ENCODE measurements at regions not wholly inside any gene's neighbourhood (a gene's known extent, or its start where the extent isn't known, plus 50 kb on each side); places are given as distances from the start of the nearest gene placed in this dataset.

- Histone ChIP-seq H3K4me3 (ENCODE audit: extremely low read depth in 1 of 4, insufficient read depth in 2 of 4, low read depth in 3 of 4, low read length in 4 of 4) (no peak overlapping the region), H3K9ac (replicated peaks in 1 of 4; ENCODE audit: extremely low read depth in 1 of 4, low read depth in 3 of 4, low read length in 3 of 4) (no peak overlapping the region), H3K4me1 (replicated peaks in 1 of 4; ENCODE audit: control insufficient read depth in 3 of 4, insufficient read depth in 4 of 4, low read length in 3 of 4) (peaks cover 0 to 8% (median 7%) of the 10 kb centered on the region in 4 experiments; a peak in 5 of 7 replicates), H2AFZ (ENCODE audit: low read length) (no peak overlapping the region), H3K79me1 (ENCODE audit: low read depth, low read length) (no peaks in the 10 kb centered on the region), H3K18ac (ENCODE audit: extremely low read depth, low read length) (no peak overlapping the region), H2BK5ac (ENCODE audit: low read depth, low read length) (no peak overlapping the region), H4K5ac (ENCODE audit: insufficient read length, low read depth, low read length) (no peak overlapping the region), H3K23me2 (ENCODE audit: low read depth, low read length) (no peaks in the 10 kb centered on the region), H2BK120ac (replicated peaks; ENCODE audit: low read depth, low read length) (no peak overlapping the region), H3K79me2 (ENCODE audit: control insufficient read depth in 1 of 2, insufficient read depth in 2 of 2, low read length in 2 of 2) (no peaks in the 10 kb centered on the region), H3K27ac (ENCODE audit: low read depth, low read length) (no peak overlapping the region), H4K91ac (replicated peaks; ENCODE audit: insufficient read length, low read length) (no peak overlapping the region), H3K14ac (ENCODE audit: insufficient read length) (no peak overlapping the region), H2AK5ac (ENCODE audit: low read depth, low read length) (no peak overlapping the region), H3K4me2 (ENCODE audit: insufficient read depth in 1 of 2, low read depth in 2 of 2, low read length in 2 of 2) (no peak overlapping the region), H3K27me3 (replicated peaks in 1 of 4; ENCODE audit: control insufficient read depth in 3 of 4, extremely low read depth in 1 of 4, insufficient read depth in 3 of 4, low read length in 3 of 4) (no peaks in the 10 kb centered on the region; a peak in 2 of 7 replicates), H3K56ac (replicated peaks; ENCODE audit: insufficient read length, low read depth, low read length) (no peak overlapping the region), H2BK20ac (ENCODE audit: low read length) (no peak overlapping the region), H3K23ac (ENCODE audit: insufficient read length) (no peak overlapping the region), H2BK12ac (ENCODE audit: low read depth, low read length) (no peak overlapping the region), H4K20me1 (replicated peaks in 1 of 2; ENCODE audit: control insufficient read depth in 1 of 2, insufficient read depth in 2 of 2, low read length in 2 of 2) (no peaks in the 10 kb centered on the region), H3K9me3 (ENCODE audit: insufficient read depth in 2 of 2, low read depth in 1 of 2, low read length in 1 of 2) (no peaks in the 10 kb centered on the region), H2BK15ac (ENCODE audit: low read length) (no peak overlapping the region), H3K4ac (replicated peaks; ENCODE audit: insufficient read length, low read depth, low read length) (no peak overlapping the region), H4K8ac (ENCODE audit: extremely low read depth, insufficient read depth, low read length) (no peak overlapping the region), H3K36me3 (ENCODE audit: control insufficient read depth in 2 of 4, insufficient read depth in 4 of 4, low read length in 3 of 4) (no peaks in the 10 kb centered on the region)
- POLR2A ChIA-PET (ENCODE audit: partially characterized antibody): no interaction called here
- CTCF ChIA-PET (ENCODE audit: partially characterized antibody): no interaction called here
- peak in 1 of 2 experiments; percentile 7 for DNase-seq (ENCODE audit: low read depth in 1 of 2, low spot score in 2 of 2)
- FAIRE-seq: no peak
- 89 to 100% methylated on average over 2 to 4 of the region's 4 CpGs for WGBS, 2 experiments (ENCODE audit: extremely low coverage in 1 of 2, insufficient coverage in 1 of 2, insufficient read length in 1 of 2, insufficient replicate concordance in 2 of 2, low coverage in 1 of 2, low lambda C conversion rate in 2 of 2, missing lambda C conversion rate in 1 of 2)
- TF ChIP-seq RBBP5 (IDR thresholded peaks at IDR 0.05; ENCODE audit: borderline replicate concordance, low read depth, low read length) (no peak), BACH1 (IDR thresholded peaks at IDR 0.05; ENCODE audit: low read length) (no peak), HDAC2 (IDR thresholded peaks at IDR 0.05; ENCODE audit: borderline replicate concordance in 1 of 2, low read depth in 2 of 2, low read length in 2 of 2) (no peak), MAX (IDR thresholded peaks at IDR 0.05) (no peak), FOSL1 (IDR thresholded peaks at IDR 0.05; ENCODE audit: insufficient read depth, low read depth, low read length) (no peak), GABPA (IDR thresholded peaks at IDR 0.05; ENCODE audit: borderline replicate concordance, insufficient read depth, low read length) (no peak), YY1 (IDR thresholded peaks at IDR 0.05; ENCODE audit: low read depth, low read length) (no peak), POU5F1 (IDR thresholded peaks at IDR 0.05; ENCODE audit: low read depth, low read length) (no peak), EZH2 (IDR thresholded peaks at IDR 0.05; ENCODE audit: low read depth, low read length, severe bottlenecking) (no peak), RXRA (IDR thresholded peaks at IDR 0.05; ENCODE audit: insufficient read depth, low read depth, low read length) (no peak), RAD21 (IDR thresholded peaks at IDR 0.05 in 1 of 2, conservative IDR thresholded peaks at IDR 0.05 in 1 of 2; ENCODE audit: low read depth in 2 of 2, low read length in 2 of 2) (no peak), CEBPB (IDR thresholded peaks at IDR 0.05; ENCODE audit: low read depth, low read length) (no peak)
Measured at GRCh38 chr9:38308136-38308535, 84.4 kb upstream of the ALDH1B1 start.

Measured in H1 (cell line).